HG02588 (cell line): ENCODE measurements at regions not wholly inside any gene's neighbourhood (a gene's known extent, or its start where the extent isn't known, plus 50 kb on each side); places are given as distances from the start of the nearest gene placed in this dataset.

Experiments used
- ATAC-seq: cut with Tn5 transposase; IDR thresholded peaks from one replicate; pipeline ENCODE4 v1.9.1; 2021; ENCODE audit warnings: mild to moderate bottlenecking, moderate library complexity; ENCODE audit not compliant: unreplicated experiment

- ATAC-seq = peak; percentile 98
These were observed 157.6 kb downstream of the HERPUD2 start for GRCh38 chr7:35537067-35538023.

- ATAC-seq = no peak
These were observed 158.5 kb downstream of the HERPUD2 start for GRCh38 chr7:35536396-35536826.

DNA sequence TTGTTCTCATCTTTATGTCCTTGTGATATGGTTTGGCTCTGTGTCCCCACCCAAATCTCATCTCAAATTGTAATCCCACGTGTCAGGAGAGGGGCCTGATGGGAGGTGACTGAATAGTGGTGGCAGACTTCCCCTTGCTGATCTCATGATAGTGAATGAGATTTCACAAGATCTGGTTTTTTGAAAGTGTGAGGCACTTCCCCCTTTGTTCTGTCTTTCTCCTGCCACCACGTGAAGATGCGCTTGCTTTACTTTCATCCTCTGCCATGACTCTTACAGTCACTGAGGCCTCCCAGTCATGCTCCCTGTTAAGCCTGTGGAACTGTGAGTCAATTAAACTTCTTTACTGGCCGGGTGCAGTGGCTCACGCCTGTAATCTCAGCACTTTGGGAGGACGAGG is 161.0 kb downstream of the HERPUD2 start:
- ATAC-seq = no peak

DNA sequence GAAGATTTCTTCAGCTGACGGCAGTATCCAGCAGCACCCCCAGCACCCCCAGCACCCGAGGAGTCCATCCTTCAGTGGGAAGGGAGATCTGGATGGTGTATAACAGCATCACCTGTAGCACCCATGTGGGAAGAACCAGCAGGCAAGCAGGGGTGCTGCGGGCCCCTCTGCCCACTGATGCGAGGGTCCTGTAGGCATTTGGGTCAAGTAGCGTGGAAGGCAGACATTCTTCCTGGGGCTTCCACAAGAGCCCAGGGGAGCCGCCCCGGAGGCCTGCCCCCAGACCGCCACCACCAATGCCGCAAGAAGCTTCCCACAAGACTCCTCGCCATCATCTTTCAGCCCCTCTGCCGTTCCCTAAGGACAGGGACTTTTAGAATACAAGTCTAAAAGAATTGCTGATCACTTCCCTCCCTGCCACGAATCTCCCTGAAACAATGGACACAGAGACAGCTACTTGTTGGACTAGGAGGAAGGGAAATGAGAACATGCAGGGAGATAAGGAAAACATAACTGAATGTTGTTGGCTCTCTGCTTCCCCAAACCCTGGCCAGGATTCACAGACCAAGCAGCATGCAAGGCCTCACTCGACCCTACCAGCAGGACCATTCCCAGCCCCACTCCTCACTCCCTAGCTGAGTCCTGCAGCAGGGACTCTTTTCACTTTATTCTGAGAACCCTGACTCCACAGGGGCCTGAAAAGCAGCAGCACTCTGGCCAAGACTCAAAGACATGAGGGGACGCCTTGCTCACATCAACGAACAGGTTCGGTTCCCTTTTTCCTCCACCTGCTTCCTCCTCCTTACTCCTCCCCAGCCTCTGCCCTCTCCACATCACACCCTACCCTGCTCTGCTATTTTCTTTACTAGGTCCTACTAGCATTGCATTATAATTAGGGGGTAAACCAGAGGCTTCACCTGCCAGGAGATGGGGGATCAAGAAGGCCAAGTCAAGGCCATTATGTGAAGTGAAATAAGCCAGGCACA is 164.5 kb downstream of the HERPUD2 start:
- no peak for ATAC-seq

- no peak for ATAC-seq
These were observed 165.2 kb downstream of the HERPUD2 start for GRCh38 chr7:35529713-35530112.

- ATAC-seq = no peak
These were observed 166.5 kb downstream of the HERPUD2 start for GRCh38 chr7:35528381-35528977.

DNA sequence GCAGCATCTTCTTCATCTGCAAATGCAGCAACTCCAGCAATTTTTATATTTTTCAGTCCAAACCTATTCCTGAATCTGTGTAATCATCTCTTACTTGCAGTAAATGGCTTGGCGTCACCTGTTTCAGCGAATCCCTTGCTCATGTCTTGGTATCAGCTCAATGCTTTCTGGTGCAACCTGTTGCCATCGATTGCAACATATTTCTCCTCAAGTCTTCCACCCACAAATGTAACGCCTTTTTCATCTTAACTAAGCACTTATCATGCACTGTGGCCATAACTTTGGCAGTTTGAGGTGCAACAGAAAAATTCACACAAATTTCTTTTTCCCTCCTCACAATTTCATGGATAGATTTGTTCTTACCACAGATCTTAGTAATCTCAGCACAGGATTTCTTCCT is 168.3 kb downstream of the HERPUD2 start:
- no peak for ATAC-seq

GRCh38 chr7:35524112-35524804 is 170.7 kb downstream of the HERPUD2 start:
- ATAC-seq = no peak

GRCh38 chr7:35523292-35523691 is 171.6 kb downstream of the HERPUD2 start:
- no peak for ATAC-seq

- no peak for ATAC-seq
These were observed 172.2 kb downstream of the HERPUD2 start for GRCh38 chr7:35522697-35523096.

- no peak for ATAC-seq
These were observed 173.0 kb downstream of the HERPUD2 start for GRCh38 chr7:35521941-35522340.

DNA sequence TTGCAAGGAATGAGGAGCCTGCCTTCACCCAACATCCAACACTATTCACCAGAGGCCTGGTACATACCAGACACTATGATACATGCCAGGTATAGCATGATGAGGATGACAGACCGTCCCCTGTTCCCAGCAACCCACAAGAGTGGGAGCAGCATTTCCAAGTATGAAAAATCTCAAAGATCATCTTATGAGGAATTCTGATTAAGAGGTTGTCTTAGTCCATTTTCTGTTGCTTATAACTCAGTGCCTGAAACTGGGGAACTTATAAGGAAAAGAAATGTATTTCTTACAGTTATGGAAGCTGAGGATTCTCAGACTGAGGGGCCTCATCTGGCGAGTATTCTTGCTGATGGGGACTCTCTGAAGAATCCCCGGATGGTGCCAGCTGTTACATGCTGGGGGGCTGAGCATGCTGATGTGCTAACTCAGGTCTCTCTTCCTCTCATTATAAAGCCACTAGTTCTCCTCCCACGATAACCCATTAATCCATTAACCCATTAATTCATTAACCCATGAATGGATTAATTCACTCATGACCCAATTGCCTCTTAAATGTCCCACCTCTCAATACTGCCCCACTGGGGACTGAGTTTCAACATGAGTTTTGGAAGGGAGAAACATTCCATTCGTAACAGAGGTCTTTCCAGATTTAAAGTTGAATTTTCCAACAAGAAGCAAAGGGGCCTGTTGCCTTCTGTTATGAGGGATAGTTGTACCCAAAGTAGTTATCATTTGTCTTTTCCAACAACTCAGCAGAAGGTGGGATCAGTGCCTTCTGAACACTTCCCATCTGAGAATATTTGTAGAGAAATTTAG is 173.9 kb downstream of the HERPUD2 start:
- ATAC-seq = no peak

DNA sequence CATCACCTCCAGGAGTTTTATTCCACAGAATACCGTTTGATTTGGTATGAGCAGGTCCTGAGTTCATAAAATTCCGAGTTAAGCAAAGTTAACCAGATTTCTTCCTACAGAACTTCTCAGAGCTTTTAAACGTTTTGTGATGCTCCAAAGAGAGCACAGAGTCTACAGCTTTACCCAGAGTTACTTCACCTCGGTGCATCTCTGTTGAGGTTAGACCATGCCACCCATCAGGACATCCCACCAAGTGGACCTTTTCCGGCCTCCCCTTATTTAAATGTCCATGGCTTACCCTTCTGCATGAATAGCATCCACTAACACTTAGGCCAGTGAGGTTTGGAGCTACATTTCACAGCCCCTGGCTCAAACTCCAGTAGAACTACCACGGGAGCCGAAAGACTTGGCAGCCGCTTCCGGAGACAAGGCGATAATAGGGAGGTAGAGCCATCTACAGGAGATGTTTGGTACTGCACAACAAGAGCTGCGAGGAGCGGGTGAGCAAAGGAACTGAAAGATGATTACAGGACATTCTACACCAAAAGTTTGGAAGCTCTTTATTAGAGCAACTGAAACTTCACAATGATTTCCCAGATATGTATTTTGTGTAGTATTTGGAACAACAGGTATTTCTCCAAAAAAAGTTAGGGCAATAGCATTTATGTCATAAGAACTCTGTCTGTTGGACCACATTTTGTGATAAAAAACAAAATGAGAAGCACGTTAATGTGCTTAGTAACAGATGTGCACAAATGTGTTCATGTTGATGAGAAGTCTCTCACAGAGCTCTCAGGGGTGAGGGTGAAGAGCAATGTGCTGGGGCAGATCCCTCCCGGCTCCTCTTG is 174.7 kb downstream of the HERPUD2 start:
- ATAC-seq = peak; percentile 86

DNA sequence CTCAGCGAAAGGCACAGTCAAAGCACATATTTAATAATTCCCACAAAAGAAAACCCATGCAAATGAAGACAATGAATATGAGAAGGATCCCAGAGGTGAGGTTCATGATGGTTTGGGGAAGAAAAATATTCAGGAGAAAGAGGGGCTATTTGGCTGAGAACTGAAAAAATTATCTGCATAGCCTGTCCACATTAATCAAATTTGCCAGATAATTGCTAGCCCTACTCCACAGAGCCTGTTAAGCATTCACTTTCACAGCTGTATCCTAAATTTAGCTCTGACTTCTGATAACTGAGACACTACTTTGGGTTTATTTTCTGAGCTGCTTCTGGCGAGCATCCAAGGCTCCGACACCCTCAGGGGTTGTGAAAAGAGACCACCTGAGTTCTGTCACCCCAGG is 176.2 kb downstream of the HERPUD2 start:
- ATAC-seq = no peak

- ATAC-seq = no peak
These were observed 178.4 kb downstream of the HERPUD2 start for GRCh38 chr7:35516498-35516897.

DNA sequence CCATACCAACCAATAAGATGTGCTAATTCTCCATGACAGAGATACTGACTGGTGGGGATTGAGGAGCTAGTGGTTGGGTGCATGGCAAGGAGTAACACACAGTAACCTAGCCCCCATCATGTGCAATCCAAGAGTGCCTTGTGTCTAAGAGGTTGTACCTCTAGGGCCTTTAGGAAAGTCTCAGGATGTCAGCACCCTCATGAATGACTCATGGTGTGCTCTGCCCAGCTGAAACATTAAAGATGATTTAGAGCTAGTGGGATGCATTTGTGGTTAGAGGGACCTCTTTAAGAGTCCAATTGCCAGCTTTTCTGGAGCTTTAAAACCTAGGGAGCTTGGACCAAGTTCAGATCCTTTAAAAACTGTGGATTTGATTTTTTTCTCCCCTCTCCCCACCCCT is 181.1 kb downstream of the HERPUD2 start:
- ATAC-seq = no peak

DNA sequence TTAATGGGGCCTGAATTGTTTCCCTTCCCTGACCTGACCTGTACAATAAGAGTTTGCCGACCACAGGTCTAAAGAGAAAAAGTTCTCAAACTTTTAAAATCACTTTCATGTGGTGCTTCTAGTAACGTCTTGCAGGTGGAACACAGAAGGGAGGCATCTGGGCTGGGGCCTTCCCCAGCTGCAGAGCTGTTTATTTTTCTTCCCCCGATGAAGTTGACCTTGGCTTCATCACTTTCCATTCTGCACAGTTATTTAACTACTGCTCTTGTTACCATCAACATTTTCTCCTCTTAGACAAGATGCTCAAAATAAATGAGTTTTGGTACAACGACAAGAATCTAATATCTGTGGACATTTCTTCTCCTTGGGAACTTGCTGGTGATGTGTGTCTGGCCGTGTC is 181.7 kb downstream of the HERPUD2 start:
- no peak for ATAC-seq

- no peak for ATAC-seq
These were observed 182.2 kb downstream of the HERPUD2 start for GRCh38 chr7:35512716-35513115.
